ENCODE measurements at regions not wholly inside any gene's neighbourhood (a gene's known extent, or its start where the extent isn't known, plus 50 kb on each side); places are given as distances from the start of the nearest gene placed in this dataset.

GRCh38 chr12:65758401-65758800, 65.9 kb upstream of the HMGA2 start:
- H3K27ac Mint-ChIP-seq: no peak overlapping the region
- no peaks in the 10 kb centered on the region for H3K9me3 Mint-ChIP-seq
- peaks cover 6% of the 10 kb centered on the region for H3K27me3 Mint-ChIP-seq

GRCh38 chr12:65759735-65760134, 64.5 kb upstream of the HMGA2 start:
- Mint-ChIP-seq H3K9me3 (no peaks in the 10 kb centered on the region), H3K36me3 (ENCODE audit: low read depth) (no peaks in the 10 kb centered on the region), H3K27me3 (peaks cover 4% of the 10 kb centered on the region), H3K4me1 (no peaks in the 10 kb centered on the region), H3K27ac (no peak overlapping the region), H3K4me3 (no peak overlapping the region)
- no peak for ATAC-seq (replicated peaks)

More at GRCh38 chr12:65758401-65758800, 65.9 kb upstream of the HMGA2 start:
- Mint-ChIP-seq H3K4me3 (no peak overlapping the region), H3K4me1 (no peaks in the 10 kb centered on the region), H3K36me3 (ENCODE audit: low read depth) (no peaks in the 10 kb centered on the region)
- ATAC-seq (replicated peaks): no peak

- Mint-ChIP-seq H3K9me3 (no peaks in the 10 kb centered on the region), H3K27ac (no peak overlapping the region), H3K36me3 (ENCODE audit: low read depth) (no peaks in the 10 kb centered on the region), H3K4me3 (no peak overlapping the region), H3K27me3 (no peaks in the 10 kb centered on the region), H3K4me1 (no peaks in the 10 kb centered on the region)
- no peak for ATAC-seq (replicated peaks)
Measured at GRCh38 chr12:65761301-65761700, 63.0 kb upstream of the HMGA2 start.

- no peak for ATAC-seq (replicated peaks)
- Mint-ChIP-seq H3K27me3 (peaks cover 6% of the 10 kb centered on the region), H3K27ac (no peak overlapping the region)
Measured at GRCh38 chr12:65764325-65764724, 60.0 kb upstream of the HMGA2 start.

GRCh38 chr12:65765436-65765813, 58.9 kb upstream of the HMGA2 start:
- H3K36me3 Mint-ChIP-seq (ENCODE audit: low read depth): no peaks in the 10 kb centered on the region
- peaks cover 10% of the 10 kb centered on the region for H3K27me3 Mint-ChIP-seq
- H3K4me3 Mint-ChIP-seq: no peak overlapping the region

More at GRCh38 chr12:65764325-65764724, 60.0 kb upstream of the HMGA2 start:
- Mint-ChIP-seq H3K4me3 (no peak overlapping the region), H3K4me1 (no peaks in the 10 kb centered on the region), H3K36me3 (ENCODE audit: low read depth) (no peaks in the 10 kb centered on the region), H3K9me3 (peaks cover 2% of the 10 kb centered on the region)

GRCh38 chr12:65769880-65770279, 54.4 kb upstream of the HMGA2 start:
- Mint-ChIP-seq H3K4me3 (no peak overlapping the region), H3K27me3 (peaks cover 17% of the 10 kb centered on the region), H3K27ac (no peak overlapping the region), H3K4me1 (no peaks in the 10 kb centered on the region), H3K9me3 (peaks cover 9% of the 10 kb centered on the region), H3K36me3 (ENCODE audit: low read depth) (no peaks in the 10 kb centered on the region)
- no peak for ATAC-seq (replicated peaks)

More at GRCh38 chr12:65765436-65765813, 58.9 kb upstream of the HMGA2 start:
- no peak for ATAC-seq (replicated peaks)
- Mint-ChIP-seq H3K9me3 (peaks cover 5% of the 10 kb centered on the region), H3K4me1 (no peaks in the 10 kb centered on the region), H3K27ac (no peak overlapping the region)
